ENCODE measurements at regions not wholly inside any gene's neighbourhood (a gene's known extent, or its start where the extent isn't known, plus 50 kb on each side); places are given as distances from the start of the nearest gene placed in this dataset.

DNA sequence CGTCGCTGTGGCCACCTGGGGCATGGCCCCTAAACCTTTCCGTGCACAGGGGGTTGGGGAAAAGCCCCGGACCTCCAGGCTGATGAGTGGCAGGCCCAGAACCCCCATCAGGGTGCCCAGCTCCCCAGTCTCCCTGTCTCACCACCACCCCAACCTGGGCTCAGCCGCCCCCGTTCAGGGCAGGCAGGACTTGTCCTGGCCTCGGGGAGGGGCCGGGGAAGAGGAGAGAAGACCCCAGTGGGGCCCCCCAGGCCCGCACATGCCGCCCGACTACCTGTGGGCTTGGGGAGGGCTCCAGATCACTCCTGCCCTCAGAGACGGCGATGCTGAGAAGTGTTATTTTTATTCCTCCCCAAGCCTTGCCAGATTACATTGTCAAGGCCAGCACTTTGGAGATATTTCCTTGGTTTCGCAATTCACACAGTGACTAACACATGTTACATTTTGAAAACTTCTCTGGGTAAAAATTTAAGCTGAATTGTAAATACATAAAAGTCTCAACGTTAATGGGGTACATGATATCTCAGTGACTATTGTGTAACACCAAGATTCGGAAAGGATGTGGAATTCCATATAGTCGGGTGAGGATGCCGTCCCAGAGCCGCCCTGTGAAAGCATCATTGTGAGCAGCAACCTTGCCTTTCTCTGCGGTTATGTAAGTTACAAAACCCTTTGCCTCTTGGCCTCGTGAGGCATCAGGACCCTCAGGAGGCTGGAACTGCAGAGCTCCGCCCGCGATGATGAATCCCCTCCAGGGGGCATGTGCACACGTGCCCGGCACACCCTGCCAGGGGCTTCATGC is 85.6 kb upstream of the DIO3 start:
- peak; percentile 82 for DNase-seq (ENCODE audit: low read depth)
- Histone ChIP-seq H3K27me3 (ENCODE audit: control insufficient read depth, insufficient read depth, low read length) (no peaks in the 10 kb centered on the region), H3K4me3 (ENCODE audit: low read depth, low read length) (no peak overlapping the region), H3K36me3 (ENCODE audit: control insufficient read depth, insufficient read depth, low read length) (no peaks in the 10 kb centered on the region)
- TF ChIP-seq, protein P1, sequence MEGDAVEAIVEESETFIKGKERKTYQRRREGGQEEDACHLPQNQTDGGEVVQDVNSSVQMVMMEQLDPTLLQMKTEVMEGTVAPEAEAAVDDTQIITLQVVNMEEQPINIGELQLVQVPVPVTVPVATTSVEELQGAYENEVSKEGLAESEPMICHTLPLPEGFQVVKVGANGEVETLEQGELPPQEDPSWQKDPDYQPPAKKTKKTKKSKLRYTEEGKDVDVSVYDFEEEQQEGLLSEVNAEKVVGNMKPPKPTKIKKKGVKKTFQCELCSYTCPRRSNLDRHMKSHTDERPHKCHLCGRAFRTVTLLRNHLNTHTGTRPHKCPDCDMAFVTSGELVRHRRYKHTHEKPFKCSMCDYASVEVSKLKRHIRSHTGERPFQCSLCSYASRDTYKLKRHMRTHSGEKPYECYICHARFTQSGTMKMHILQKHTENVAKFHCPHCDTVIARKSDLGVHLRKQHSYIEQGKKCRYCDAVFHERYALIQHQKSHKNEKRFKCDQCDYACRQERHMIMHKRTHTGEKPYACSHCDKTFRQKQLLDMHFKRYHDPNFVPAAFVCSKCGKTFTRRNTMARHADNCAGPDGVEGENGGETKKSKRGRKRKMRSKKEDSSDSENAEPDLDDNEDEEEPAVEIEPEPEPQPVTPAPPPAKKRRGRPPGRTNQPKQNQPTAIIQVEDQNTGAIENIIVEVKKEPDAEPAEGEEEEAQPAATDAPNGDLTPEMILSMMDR (IDR thresholded peaks at IDR 0.05; ENCODE audit: insufficient read depth, low read length, severe bottlenecking) = no peak
- FAIRE-seq = no peak

DNA sequence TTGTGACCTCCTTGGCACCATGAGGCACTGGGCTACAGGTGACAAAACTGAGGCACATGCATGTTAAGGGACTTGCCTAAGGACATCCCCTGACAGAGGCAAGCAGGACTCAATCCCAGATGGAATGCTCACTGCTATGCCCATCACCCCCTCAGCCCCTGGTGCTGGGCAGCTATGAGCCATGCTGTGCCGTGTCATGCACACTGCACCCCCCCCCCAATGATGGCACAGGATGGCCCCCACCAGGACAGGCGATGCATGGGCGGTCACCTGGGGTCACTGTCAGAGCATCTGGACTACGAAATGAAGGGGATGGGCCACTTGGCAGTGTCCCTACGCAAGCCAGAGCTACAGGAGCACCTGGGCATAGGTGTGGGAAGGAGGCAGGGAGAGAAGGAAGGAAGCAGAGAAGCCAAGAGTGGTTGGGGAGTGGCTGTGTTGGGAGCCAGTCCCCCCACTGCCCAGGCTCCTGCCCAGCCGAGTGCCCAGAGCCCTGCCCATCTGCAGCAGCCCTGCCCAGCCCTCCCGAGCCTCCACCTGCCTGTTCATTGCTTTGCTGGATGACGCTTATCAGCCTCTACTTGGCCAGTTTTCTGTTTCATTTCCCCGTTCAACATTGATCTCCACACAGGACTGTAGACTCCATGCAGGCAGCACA is 84.9 kb upstream of the DIO3 start:
- FAIRE-seq (no peak), DNase-seq (ENCODE audit: low read depth) (no peak)
- Histone ChIP-seq H3K36me3 (ENCODE audit: control insufficient read depth, insufficient read depth, low read length) (no peaks in the 10 kb centered on the region), H3K4me3 (ENCODE audit: low read depth, low read length) (no peak overlapping the region), H3K27me3 (ENCODE audit: control insufficient read depth, insufficient read depth, low read length) (no peaks in the 10 kb centered on the region)
- TF ChIP-seq, protein P1 (IDR thresholded peaks at IDR 0.05; ENCODE audit: insufficient read depth, low read length, severe bottlenecking) = no peak

DNA sequence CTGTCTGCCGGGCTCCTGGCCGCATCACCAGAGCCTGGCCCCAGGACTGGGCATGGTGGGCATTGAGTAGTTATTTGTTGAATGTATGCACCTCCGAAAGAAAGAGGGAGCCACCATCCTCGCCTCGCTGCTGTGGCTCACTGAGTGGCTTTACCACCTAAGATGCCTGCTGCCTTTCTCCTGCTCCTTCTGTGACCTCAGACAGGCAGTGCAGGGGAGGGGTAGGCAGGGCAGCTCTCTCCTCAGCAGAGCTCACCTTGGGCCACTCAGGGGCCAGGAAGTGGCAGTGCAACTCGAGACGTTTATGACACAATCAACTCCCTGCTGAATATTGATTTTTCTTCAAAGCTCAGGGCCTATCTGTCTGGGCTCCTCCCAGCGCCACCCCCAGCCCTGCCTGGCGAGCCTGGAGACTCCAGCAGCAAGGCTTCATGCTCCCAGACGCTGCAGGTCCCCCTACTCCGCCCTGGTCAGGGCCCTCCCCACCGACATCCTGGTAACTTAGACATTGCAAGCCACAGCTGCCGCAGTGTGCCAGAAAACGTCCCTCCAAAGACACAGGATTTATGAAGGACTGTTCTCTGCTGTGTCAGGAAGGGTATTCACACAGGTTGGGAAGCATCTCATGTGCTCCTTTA is 84.3 kb upstream of the DIO3 start:
- no peak overlapping the region for H3K4me3 ChIP-seq (ENCODE audit: low read depth, low read length)
- no peaks in the 10 kb centered on the region for H3K27me3 ChIP-seq (ENCODE audit: control insufficient read depth, insufficient read depth, low read length)
- no peak for FAIRE-seq
- DNase-seq (ENCODE audit: low read depth) = peak; percentile 47
- TF ChIP-seq, protein P1 (IDR thresholded peaks at IDR 0.05; ENCODE audit: insufficient read depth, low read length, severe bottlenecking) = no peak
- no peaks in the 10 kb centered on the region for H3K36me3 ChIP-seq (ENCODE audit: control insufficient read depth, insufficient read depth, low read length)

DNA sequence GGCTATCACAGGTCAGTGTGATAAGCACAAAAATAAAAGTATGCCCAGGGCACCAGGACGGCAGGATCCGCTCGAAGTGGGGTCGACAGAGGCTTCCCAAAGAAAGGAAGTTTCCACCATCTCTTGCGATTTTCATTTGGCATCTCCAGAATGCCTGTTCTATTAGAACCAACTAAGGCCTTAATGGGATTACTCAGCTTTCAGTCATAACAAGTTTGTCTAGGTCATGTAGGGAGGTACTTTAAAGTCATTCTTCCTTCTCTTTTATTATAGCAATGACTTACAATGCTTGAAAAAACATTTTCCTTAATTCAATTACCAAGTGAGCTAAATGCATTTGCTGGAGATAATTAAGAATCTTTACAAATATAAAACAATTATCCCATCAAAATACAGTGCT is 83.6 kb upstream of the DIO3 start:
- peak; percentile 91 for FAIRE-seq
- H3K36me3 ChIP-seq (ENCODE audit: control insufficient read depth, insufficient read depth, low read length) = no peaks in the 10 kb centered on the region

DNA sequence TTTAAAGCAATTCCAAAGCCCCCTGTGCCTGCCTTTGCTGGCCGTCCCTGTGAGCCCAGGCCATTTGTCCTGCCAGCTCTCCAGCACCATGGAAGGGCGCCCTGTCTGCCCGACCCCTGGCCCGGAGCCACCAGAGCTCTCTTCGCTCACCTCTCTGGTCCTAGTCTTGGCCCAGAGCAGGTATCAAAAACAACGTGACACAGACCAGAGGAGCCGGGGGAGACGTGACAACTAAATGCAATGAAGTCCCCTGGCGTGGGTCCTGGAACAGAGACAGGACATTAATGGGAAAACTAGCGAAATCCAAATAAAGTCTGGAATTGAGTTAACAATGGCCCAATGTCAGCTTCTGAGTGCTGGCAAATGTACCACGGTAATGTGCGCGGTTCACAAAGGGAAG is 83.2 kb upstream of the DIO3 start:
- TF ChIP-seq, protein P1 (IDR thresholded peaks at IDR 0.05; ENCODE audit: insufficient read depth, low read length, severe bottlenecking) = no peak
- no peak for FAIRE-seq
- Histone ChIP-seq H3K36me3 (ENCODE audit: control insufficient read depth, insufficient read depth, low read length) (no peaks in the 10 kb centered on the region), H3K27me3 (ENCODE audit: control insufficient read depth, insufficient read depth, low read length) (no peaks in the 10 kb centered on the region), H3K4me3 (ENCODE audit: low read depth, low read length) (no peak overlapping the region)
- DNase-seq (ENCODE audit: low read depth) = no peak

More for the DNA sequence above, 83.6 kb upstream of the DIO3 start:
- no peak overlapping the region for H3K4me3 ChIP-seq (ENCODE audit: low read depth, low read length)
- TF ChIP-seq, protein P1 (IDR thresholded peaks at IDR 0.05; ENCODE audit: insufficient read depth, low read length, severe bottlenecking) = no peak
- H3K27me3 ChIP-seq (ENCODE audit: control insufficient read depth, insufficient read depth, low read length) = no peaks in the 10 kb centered on the region
- peak; percentile 61 for DNase-seq (ENCODE audit: low read depth)

All from bronchial epithelial cell (primary cell).